OCI-LY3 (cell line): ENCODE measurements at regions not wholly inside any gene's neighbourhood (a gene's known extent, or its start where the extent isn't known, plus 50 kb on each side); places are given as distances from the start of the nearest gene placed in this dataset.
"Not testable (repeated sequence)": the region's sequence is repeated elsewhere in the genome, so short reads cannot be mapped to it uniquely, and the experiment has no call there.

Source experiments
- H2AFZ ChIP-seq: fragments of 200-600, 300-600 bp; shearing (Covaris generic); 2 replicates; pipeline ENCODE4 v1.6.0; 2014; ENCODE audit warnings: antibody characterized with exemption, low read depth, low read length
- H3K27ac ChIP-seq: fragments of 200-600, 300-600 bp; sonication (generic); 2 replicates; pipeline ENCODE4 v1.5.1; 2014; ENCODE audit warnings: mild to moderate bottlenecking, low read length, moderate library complexity, mixed read lengths
- H3K27me3 ChIP-seq: fragments of 200-600, 300-600 bp; sonication (generic); 2 replicates; pipeline ENCODE4 v1.6.1; 2014; ENCODE audit warnings: low read depth, low read length, mixed read lengths
- H3K36me3 ChIP-seq: fragments of 200-600, 300-600 bp; sonication (generic); replicated peaks from 2 replicates; pipeline ENCODE3; 2014; ENCODE audit warnings: low read depth, low read length, mixed read lengths
- H3K4me1 ChIP-seq: fragments of 300-600, 200-600 bp; sonication (generic); 2 replicates; pipeline ENCODE4 v1.6.1; 2014; ENCODE audit warnings: low read length, mixed read lengths
- H3K4me2 ChIP-seq: fragments of 200-600, 300-600 bp; sonication (generic); 2 replicates; pipeline ENCODE4 v1.6.1; 2014; ENCODE audit warnings: low read length, mixed read lengths
- H3K4me3 ChIP-seq: fragments of 300-600, 200-600 bp; sonication (generic); 2 replicates; pipeline ENCODE4 v1.5.1; 2014; ENCODE audit warnings: antibody characterized with exemption, mild to moderate bottlenecking, low read length, moderate library complexity
- H3K79me2 ChIP-seq: fragments of 300-600, 200-600 bp; shearing (Covaris generic); 2 replicates; pipeline ENCODE4 v1.6.1; 2014; ENCODE audit warnings: mild to moderate bottlenecking, low read length, mixed read lengths
- H3K9ac ChIP-seq: fragments of 300-600, 200-600 bp; shearing (Covaris generic); 2 replicates; pipeline ENCODE4 v1.6.0; 2014; ENCODE audit warnings: mild to moderate bottlenecking, low read length, moderate library complexity
- H3K9me3 ChIP-seq: fragments of 200-600, 300-600 bp; shearing (Covaris generic); 2 replicates; pipeline ENCODE4 v1.6.1; 2014; ENCODE audit warnings: low read length, mixed read lengths; ENCODE audit not compliant: insufficient read depth
- H4K20me1 ChIP-seq: fragments of 200-600, 300-600 bp; sonication (generic); 2 replicates; pipeline ENCODE4 v1.6.1; 2016; ENCODE audit warnings: low read length, mixed read lengths; ENCODE audit not compliant: insufficient read depth
- CTCF ChIP-seq: fragments of 200-600, 300-600 bp; sonication (generic); IDR thresholded peaks from 2 replicates; pipeline ENCODE4 v1.5.1; 2014; ENCODE audit warnings: antibody characterized with exemption, low read length, low read depth
- EZH2phosphoT487 ChIP-seq: fragments of 200-600 bp; shearing (Covaris generic); IDR thresholded peaks from 2 replicates; pipeline ENCODE4 v1.6.1; 2018; ENCODE audit warnings: antibody characterized with exemption, mixed run types, low read depth

GRCh38 chr16:77509796-77510195 is 75.0 kb upstream of the ADAMTS18 start:
- TF ChIP-seq EZH2phosphoT487 (no peak), CTCF (no peak)
- H3K9me3 ChIP-seq = no peaks in the 10 kb centered on the region
- no peak overlapping the region for H3K4me3 ChIP-seq
- H4K20me1 ChIP-seq = no peaks in the 10 kb centered on the region
- H3K9ac ChIP-seq = no peak overlapping the region
- H3K4me2 ChIP-seq = no peak overlapping the region
- no peak overlapping the region for H3K27ac ChIP-seq
- no peaks in the 10 kb centered on the region for H3K36me3 ChIP-seq
- H3K4me1 ChIP-seq = peaks cover 7% of the 10 kb centered on the region; the same call in 1 of the 2 replicates
- no peak overlapping the region for H2AFZ ChIP-seq
- H3K27me3 ChIP-seq = peaks cover 17% of the 10 kb centered on the region
- no peaks in the 10 kb centered on the region for H3K79me2 ChIP-seq

- Histone ChIP-seq H3K27me3 (peaks cover 14% of the 10 kb centered on the region), H3K4me3 (no peak overlapping the region)
Measured at GRCh38 chr16:77511053-77511452, 76.2 kb upstream of the ADAMTS18 start.

GRCh38 chr16:77514500-77515220 is 79.8 kb upstream of the ADAMTS18 start:
- peaks cover 14% of the 10 kb centered on the region for H3K27me3 ChIP-seq
- no peak overlapping the region for H3K9ac ChIP-seq
- peak overlapping the region; percentile 84 for H3K27ac ChIP-seq
- H2AFZ ChIP-seq = no peak overlapping the region
- H3K36me3 ChIP-seq = no peaks in the 10 kb centered on the region
- no peaks in the 10 kb centered on the region for H3K9me3 ChIP-seq
- no peaks in the 10 kb centered on the region for H3K79me2 ChIP-seq
- no peak overlapping the region; the same call in 1 of the 2 replicates for H3K4me3 ChIP-seq
- TF ChIP-seq EZH2phosphoT487 (no peak), CTCF (no peak)
- peak overlapping the region; percentile 27 for H3K4me2 ChIP-seq
- H3K4me1 ChIP-seq = peaks cover 23% of the 10 kb centered on the region; the same call in 1 of the 2 replicates
- no peaks in the 10 kb centered on the region for H4K20me1 ChIP-seq

More at GRCh38 chr16:77511053-77511452, 76.2 kb upstream of the ADAMTS18 start:
- no peak overlapping the region for H3K4me2 ChIP-seq
- TF ChIP-seq EZH2phosphoT487 (no peak), CTCF (no peak)
- H2AFZ ChIP-seq = no peak overlapping the region
- no peaks in the 10 kb centered on the region for H3K79me2 ChIP-seq
- peaks cover 19% of the 10 kb centered on the region; the same call in 1 of the 2 replicates for H3K4me1 ChIP-seq
- no peak overlapping the region for H3K9ac ChIP-seq
- H3K9me3 ChIP-seq = no peaks in the 10 kb centered on the region
- no peaks in the 10 kb centered on the region for H3K36me3 ChIP-seq
- no peaks in the 10 kb centered on the region for H4K20me1 ChIP-seq
- H3K27ac ChIP-seq = no peak overlapping the region

GRCh38 chr16:77525226-77525625 is 90.4 kb upstream of the ADAMTS18 start:
- H3K4me1 ChIP-seq, H3K36me3 ChIP-seq: not testable (repeated sequence)

More at GRCh38 chr16:77525226-77525625, 90.4 kb upstream of the ADAMTS18 start:
- not testable (repeated sequence) for H3K27ac ChIP-seq, H3K4me3 ChIP-seq, H3K79me2 ChIP-seq, H3K27me3 ChIP-seq, H3K9ac ChIP-seq, H4K20me1 ChIP-seq, H3K4me2 ChIP-seq, H3K9me3 ChIP-seq, H2AFZ ChIP-seq
